ENCODE measurements at regions not wholly inside any gene's neighbourhood (a gene's known extent, or its start where the extent isn't known, plus 50 kb on each side); places are given as distances from the start of the nearest gene placed in this dataset.

- TF ChIP-seq CTCF (IDR thresholded peaks at IDR 0.05 in 4 of 5, conservative IDR thresholded peaks at IDR 0.05 in 1 of 5), result no peak
- no peak for TF ChIP-seq POLR2A (IDR thresholded peaks at IDR 0.05)
These were observed 444.2 kb downstream of the GRIA2 start for GRCh38 chr4:157664726-157665125.
